Glutamatergic neuron (in vitro differentiated cells): ENCODE measurements at regions not wholly inside any gene's neighbourhood (a gene's known extent, or its start where the extent isn't known, plus 50 kb on each side); places are given as distances from the start of the nearest gene placed in this dataset.
A peak's percentile ranks its signal among the peaks of the same experiment; 100 is the strongest.

Source experiments
- DNase-seq: peaks from one replicate; pipeline ENCODE4 v3.0.0; 2022
- H3K27ac Mint-ChIP-seq: one replicate; pipeline ENCODE4 v1.8.0; 2020; ENCODE audit warnings: mild to moderate bottlenecking, mixed read lengths, inconsistent platforms; ENCODE audit not compliant: unreplicated experiment
- H3K27me3 Mint-ChIP-seq: one replicate; pipeline ENCODE4 v1.8.0; 2020; ENCODE audit warnings: mild to moderate bottlenecking, moderate library complexity, mixed read lengths, inconsistent platforms; ENCODE audit not compliant: unreplicated experiment
- H3K36me3 Mint-ChIP-seq: one replicate; pipeline ENCODE4 v1.8.0; 2020; ENCODE audit warnings: mild to moderate bottlenecking, mixed read lengths, inconsistent platforms; ENCODE audit not compliant: unreplicated experiment
- H3K4me1 Mint-ChIP-seq: one replicate; pipeline ENCODE4 v1.8.0; 2020; ENCODE audit warnings: mild to moderate bottlenecking, low read depth, mixed read lengths, inconsistent platforms; ENCODE audit not compliant: unreplicated experiment
- H3K4me3 Mint-ChIP-seq: one replicate; pipeline ENCODE4 v1.8.0; 2020; ENCODE audit warnings: mild to moderate bottlenecking, mixed read lengths, inconsistent platforms; ENCODE audit not compliant: unreplicated experiment
- H3K9me3 Mint-ChIP-seq: one replicate; pipeline ENCODE4 v1.8.0; 2020; ENCODE audit warnings: mild to moderate bottlenecking, moderate library complexity, mixed read lengths, inconsistent platforms; ENCODE audit not compliant: unreplicated experiment
- TF ChIP-seq, protein P1 (sequence below): fragments of 200-600 bp; sonication (generic); IDR thresholded peaks from one replicate; pipeline ENCODE4 v1.5.0; 2021; ENCODE audit not compliant: partially characterized antibody, unreplicated experiment

DNA sequence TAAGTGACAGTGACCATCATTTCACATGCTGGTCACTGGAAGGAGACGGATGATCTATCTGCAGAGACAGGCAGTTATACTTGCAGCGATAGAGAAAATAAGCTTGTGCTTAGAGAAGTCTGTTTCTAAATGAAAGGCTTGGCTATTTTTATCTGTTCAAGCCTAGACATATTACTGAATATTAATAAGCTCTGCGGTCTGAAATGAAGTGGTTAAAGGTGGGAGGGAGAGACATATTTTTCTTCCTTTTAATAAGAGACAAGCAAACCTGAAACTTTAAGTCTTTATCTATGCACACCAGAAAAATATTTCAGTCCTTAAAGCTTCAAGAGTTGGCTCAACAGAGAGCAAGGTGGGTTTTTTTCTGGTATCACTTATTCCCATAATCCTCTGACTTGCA is 99.0 kb downstream of the CD200R1L start:
- DNase-seq, result no peak
- H3K4me1 Mint-ChIP-seq, result no peaks in the 10 kb centered on the region
- H3K9me3 Mint-ChIP-seq, result no peaks in the 10 kb centered on the region
- H3K36me3 Mint-ChIP-seq, result no peaks in the 10 kb centered on the region
- no peak overlapping the region for H3K27ac Mint-ChIP-seq
- TF ChIP-seq, protein P1, sequence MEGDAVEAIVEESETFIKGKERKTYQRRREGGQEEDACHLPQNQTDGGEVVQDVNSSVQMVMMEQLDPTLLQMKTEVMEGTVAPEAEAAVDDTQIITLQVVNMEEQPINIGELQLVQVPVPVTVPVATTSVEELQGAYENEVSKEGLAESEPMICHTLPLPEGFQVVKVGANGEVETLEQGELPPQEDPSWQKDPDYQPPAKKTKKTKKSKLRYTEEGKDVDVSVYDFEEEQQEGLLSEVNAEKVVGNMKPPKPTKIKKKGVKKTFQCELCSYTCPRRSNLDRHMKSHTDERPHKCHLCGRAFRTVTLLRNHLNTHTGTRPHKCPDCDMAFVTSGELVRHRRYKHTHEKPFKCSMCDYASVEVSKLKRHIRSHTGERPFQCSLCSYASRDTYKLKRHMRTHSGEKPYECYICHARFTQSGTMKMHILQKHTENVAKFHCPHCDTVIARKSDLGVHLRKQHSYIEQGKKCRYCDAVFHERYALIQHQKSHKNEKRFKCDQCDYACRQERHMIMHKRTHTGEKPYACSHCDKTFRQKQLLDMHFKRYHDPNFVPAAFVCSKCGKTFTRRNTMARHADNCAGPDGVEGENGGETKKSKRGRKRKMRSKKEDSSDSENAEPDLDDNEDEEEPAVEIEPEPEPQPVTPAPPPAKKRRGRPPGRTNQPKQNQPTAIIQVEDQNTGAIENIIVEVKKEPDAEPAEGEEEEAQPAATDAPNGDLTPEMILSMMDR, result no peak
- H3K27me3 Mint-ChIP-seq, result no peaks in the 10 kb centered on the region
- H3K4me3 Mint-ChIP-seq, result no peak overlapping the region

DNA sequence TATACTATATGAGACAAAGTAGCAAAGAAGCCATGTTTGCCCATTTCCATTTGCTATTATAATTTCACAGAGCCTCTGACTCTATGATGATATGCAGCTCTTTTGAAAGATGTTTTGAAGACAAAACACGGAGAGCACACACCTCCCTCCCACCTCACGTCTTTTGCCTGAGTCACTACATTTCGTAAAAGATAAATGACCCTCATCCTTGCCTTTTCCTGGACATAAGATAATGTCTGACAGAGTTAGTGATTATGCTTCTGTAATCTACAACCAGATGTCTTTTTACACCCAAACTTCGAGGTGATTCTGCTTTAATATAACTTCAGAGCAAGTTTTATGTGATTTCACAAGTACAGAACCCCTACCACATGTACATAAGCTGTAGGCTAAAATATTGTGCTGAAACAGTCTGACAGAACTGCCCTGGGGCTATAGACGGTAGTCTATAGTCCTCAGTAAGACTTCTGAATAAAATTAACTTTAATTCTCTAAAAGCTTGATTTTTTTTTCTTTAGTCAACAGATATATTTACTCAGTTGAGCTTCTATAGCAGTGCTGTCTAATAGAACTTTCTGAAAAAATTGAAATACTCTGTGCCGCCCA is 99.9 kb downstream of the CD200R1L start:
- H3K27ac Mint-ChIP-seq, result peak overlapping the region; percentile 34
- no peaks in the 10 kb centered on the region for H3K27me3 Mint-ChIP-seq
- H3K36me3 Mint-ChIP-seq, result no peaks in the 10 kb centered on the region
- no peak for DNase-seq
- H3K4me3 Mint-ChIP-seq, result no peak overlapping the region
- H3K4me1 Mint-ChIP-seq, result no peaks in the 10 kb centered on the region
- TF ChIP-seq, protein P1, result no peak
- H3K9me3 Mint-ChIP-seq, result no peaks in the 10 kb centered on the region

DNA sequence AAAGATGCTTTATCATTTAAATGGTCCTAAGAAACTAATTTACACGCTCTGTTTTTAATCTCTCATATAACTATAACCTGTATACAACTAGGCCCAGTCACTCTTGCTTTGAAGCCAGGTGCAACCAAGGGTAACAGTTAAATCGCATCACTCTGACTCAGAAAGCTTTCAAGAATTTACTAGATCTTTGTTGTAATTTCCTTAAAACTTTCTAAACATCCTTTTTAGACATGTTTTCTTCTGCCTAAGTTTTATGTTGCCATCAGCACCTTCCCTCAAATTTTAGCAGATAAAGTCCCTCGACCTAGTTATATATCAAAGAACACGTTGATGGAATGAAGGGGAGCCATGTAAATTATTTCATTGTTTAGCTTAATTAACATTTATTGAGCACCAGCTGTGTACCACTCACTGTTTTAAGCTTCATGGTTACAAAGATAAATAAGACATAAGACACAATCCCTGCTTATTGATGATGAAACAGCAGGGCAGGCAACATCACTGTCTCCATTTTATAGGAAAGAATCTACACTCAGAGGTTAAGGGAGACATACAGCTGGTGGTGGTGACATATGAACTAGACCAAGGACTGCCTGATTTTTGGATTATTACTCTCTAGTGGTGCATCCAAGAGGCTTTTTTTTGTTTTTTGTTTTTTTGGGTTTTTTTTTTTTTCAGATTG is 101.0 kb downstream of the CD200R1L start:
- Mint-ChIP-seq H3K27me3 (no peaks in the 10 kb centered on the region), H3K4me3 (no peak overlapping the region), H3K27ac (no peak overlapping the region), H3K36me3 (no peaks in the 10 kb centered on the region), H3K4me1 (no peaks in the 10 kb centered on the region), H3K9me3 (no peaks in the 10 kb centered on the region)
- TF ChIP-seq, protein P1, result no peak
- DNase-seq, result no peak

DNA sequence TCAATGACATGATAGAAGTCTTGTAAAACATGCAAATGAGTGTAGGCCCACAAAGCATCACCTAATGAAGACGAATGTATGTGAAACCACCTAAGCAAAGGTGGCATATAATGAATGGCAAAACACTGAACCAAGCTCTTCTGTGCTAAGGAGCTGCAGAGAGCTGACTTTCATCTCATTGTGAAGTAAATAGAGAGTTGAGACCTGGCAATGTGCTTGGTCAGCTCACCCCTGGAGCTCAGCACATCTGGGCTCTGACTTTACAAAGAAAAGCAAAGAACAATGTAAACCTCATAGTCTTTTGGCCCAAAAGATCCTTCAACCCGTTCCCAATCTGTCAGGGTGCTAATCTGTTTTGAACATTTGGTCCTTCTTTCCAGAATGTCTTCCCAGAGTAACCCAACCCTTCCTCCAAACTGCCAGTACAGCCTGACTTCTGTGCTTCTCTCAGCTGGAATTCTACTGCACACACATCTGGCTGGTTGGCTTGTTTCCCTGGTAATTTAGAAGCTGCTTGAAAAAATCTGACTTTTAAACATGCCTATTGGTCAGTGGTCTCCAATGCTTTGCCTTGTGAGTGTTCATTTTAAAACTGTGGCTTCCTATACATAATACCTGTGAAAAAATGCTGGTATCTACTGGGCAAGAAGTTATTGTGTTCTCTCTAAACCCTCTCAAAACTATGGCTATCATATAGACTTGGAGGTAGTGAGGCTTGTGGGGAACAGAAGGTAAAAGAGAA is 101.7 kb downstream of the CD200R1L start:
- no peaks in the 10 kb centered on the region for H3K36me3 Mint-ChIP-seq
- no peak overlapping the region for H3K4me3 Mint-ChIP-seq
- H3K9me3 Mint-ChIP-seq, result no peaks in the 10 kb centered on the region
- no peaks in the 10 kb centered on the region for H3K27me3 Mint-ChIP-seq
- TF ChIP-seq, protein P1, result no peak
- H3K27ac Mint-ChIP-seq, result no peak overlapping the region
- DNase-seq, result no peak
- no peaks in the 10 kb centered on the region for H3K4me1 Mint-ChIP-seq

DNA sequence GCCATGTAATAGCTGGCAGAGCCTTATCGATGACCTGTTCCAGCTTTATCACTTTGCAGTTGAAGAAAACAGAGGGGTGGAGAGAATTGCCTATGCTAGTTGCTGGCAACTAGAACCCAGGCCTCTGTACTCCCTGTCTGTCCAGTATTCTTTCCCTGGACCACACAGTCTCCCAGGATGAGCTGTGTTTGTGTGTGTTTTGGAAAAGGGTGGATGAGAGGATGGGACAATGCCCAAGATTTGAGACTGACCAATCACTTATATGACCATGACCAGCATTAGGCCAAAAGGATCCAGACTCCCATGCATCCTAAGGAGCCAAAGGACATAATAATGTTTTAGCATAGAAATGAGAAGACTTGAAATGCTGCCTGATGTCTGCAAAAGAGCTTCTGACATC is 102.6 kb downstream of the CD200R1L start:
- TF ChIP-seq, protein P1, result no peak
- no peak for DNase-seq
- no peaks in the 10 kb centered on the region for H3K27me3 Mint-ChIP-seq
- H3K27ac Mint-ChIP-seq, result no peak overlapping the region
- no peaks in the 10 kb centered on the region for H3K9me3 Mint-ChIP-seq
- no peaks in the 10 kb centered on the region for H3K36me3 Mint-ChIP-seq
- H3K4me3 Mint-ChIP-seq, result no peak overlapping the region
- H3K4me1 Mint-ChIP-seq, result peaks cover 2% of the 10 kb centered on the region
